WTC11 (cell line): ENCODE measurements at regions not wholly inside any gene's neighbourhood (a gene's known extent, or its start where the extent isn't known, plus 50 kb on each side); places are given as distances from the start of the nearest gene placed in this dataset.

Experiments used
- ATAC-seq: fragments of 200-7000 bp; cut with Tn5 transposase; 2 replicates; pipeline ENCODE4 v1.10.0; 2021; ENCODE audit warnings: mild to moderate bottlenecking, moderate library complexity
- CTCF ChIA-PET: fragments of 300-600 bp; sonication (Branson Sonifier 250); formaldehyde crosslinking; loops from one replicate; lab custom pipeline; 2021; ENCODE audit warnings: antibody characterized with exemption; lab: Charles Lee
- POLR2A ChIA-PET: fragments of 350-600 bp; sonication (Branson Sonifier 250); formaldehyde crosslinking; loops from one replicate; lab custom pipeline; 2021; ENCODE audit warnings: antibody characterized with exemption; lab: Charles Lee
- DNase-seq: peaks from one replicate; pipeline ENCODE4 v3.0.0; 2021; ENCODE audit warnings: low spot score
- H3K27ac Mint-ChIP-seq: 2 replicates; pipeline ENCODE4 v1.8.0; 2021; ENCODE audit warnings: mixed read lengths
- H3K27me3 Mint-ChIP-seq: 2 replicates; pipeline ENCODE4 v1.8.0; 2021; ENCODE audit warnings: low read depth, mild to moderate bottlenecking, moderate library complexity, mixed read lengths
- H3K36me3 Mint-ChIP-seq: 2 replicates; pipeline ENCODE4 v1.8.0; 2021; ENCODE audit warnings: mixed read lengths
- H3K4me1 Mint-ChIP-seq: 2 replicates; pipeline ENCODE4 v1.8.0; 2022; ENCODE audit warnings: mixed read lengths
- H3K4me3 Mint-ChIP-seq: 2 replicates; pipeline ENCODE4 v1.8.0; 2021; ENCODE audit warnings: mild to moderate bottlenecking, moderate library complexity, mixed read lengths
- H3K9me3 Mint-ChIP-seq: 2 replicates; pipeline ENCODE4 v1.8.0; 2021; ENCODE audit warnings: mixed read lengths
- AR ChIP-seq: fragments of 250-450 bp; sonication (Bioruptor Pico); IDR thresholded peaks from 2 replicates; pipeline ENCODE4 v1.9.0; 2021; ENCODE audit warnings: mild to moderate bottlenecking
- CREB1 ChIP-seq: sonication (generic); formaldehyde crosslinking; IDR thresholded peaks from 2 replicates; pipeline ENCODE4 v1.8.0; 2023; ENCODE audit warnings: mild to moderate bottlenecking, missing genetic modification reagents
- ELF4 ChIP-seq: sonication (generic); formaldehyde crosslinking; IDR thresholded peaks from 2 replicates; pipeline ENCODE4 v1.8.1; 2022; ENCODE audit warnings: low read depth, mild to moderate bottlenecking, moderate library complexity, missing genetic modification reagents
- EMX1 ChIP-seq: fragments of 250-450 bp; sonication (Bioruptor Pico); IDR thresholded peaks from 2 replicates; pipeline ENCODE4 v1.8.0; 2021; ENCODE audit warnings: mild to moderate bottlenecking
- FOXJ3 ChIP-seq: sonication (generic); formaldehyde crosslinking; IDR thresholded peaks from 2 replicates; pipeline ENCODE4 v1.9.0; 2021; ENCODE audit warnings: missing genetic modification reagents, mild to moderate bottlenecking, borderline replicate concordance
- FOXK1 ChIP-seq: sonication (generic); formaldehyde crosslinking; IDR thresholded peaks from 2 replicates; pipeline ENCODE4 v1.8.0; 2022; ENCODE audit warnings: mild to moderate bottlenecking, moderate library complexity, missing genetic modification reagents
- FOXP1 ChIP-seq: sonication (generic); formaldehyde crosslinking; IDR thresholded peaks from 2 replicates; pipeline ENCODE4 v1.8.0; 2022; ENCODE audit warnings: missing genetic modification reagents, mild to moderate bottlenecking, moderate library complexity, borderline replicate concordance
- HMGA2 ChIP-seq: fragments of 250-450 bp; sonication (Bioruptor Pico); IDR thresholded peaks from 2 replicates; pipeline ENCODE4 v1.4.0; 2021; ENCODE audit warnings: mild to moderate bottlenecking, moderate library complexity
- JAZF1 ChIP-seq: fragments of 250-450 bp; sonication (Bioruptor Pico); IDR thresholded peaks from 2 replicates; pipeline ENCODE4 v1.9.0; 2021; ENCODE audit warnings: moderate library complexity, mild to moderate bottlenecking, inconsistent platforms
- MYBL2 ChIP-seq: sonication (generic); formaldehyde crosslinking; IDR thresholded peaks from 2 replicates; pipeline ENCODE4 v1.8.1; 2023; ENCODE audit warnings: mild to moderate bottlenecking, moderate library complexity, missing genetic modification reagents
- NFE2L1 ChIP-seq: sonication (generic); formaldehyde crosslinking; IDR thresholded peaks from 2 replicates; pipeline ENCODE4 v1.8.1; 2023; ENCODE audit warnings: missing genetic modification reagents
- NR2C2 ChIP-seq: sonication (generic); formaldehyde crosslinking; IDR thresholded peaks from 2 replicates; pipeline ENCODE4 v1.8.0; 2022; ENCODE audit warnings: mild to moderate bottlenecking, missing genetic modification reagents
- OVOL2 ChIP-seq: fragments of 250-450 bp; sonication (Bioruptor Pico); IDR thresholded peaks from 2 replicates; pipeline ENCODE4 v1.9.0; 2021; ENCODE audit warnings: mild to moderate bottlenecking, borderline replicate concordance
- SOX15 ChIP-seq: fragments of 250-450 bp; sonication (Bioruptor Pico); IDR thresholded peaks from 2 replicates; pipeline ENCODE4 v1.9.0; 2021; ENCODE audit warnings: mild to moderate bottlenecking
- TEAD4 ChIP-seq: sonication (generic); formaldehyde crosslinking; IDR thresholded peaks from 2 replicates; pipeline ENCODE4 v1.8.0; 2022; ENCODE audit warnings: mild to moderate bottlenecking, missing genetic modification reagents
- TP53 ChIP-seq: sonication (generic); formaldehyde crosslinking; IDR thresholded peaks from 2 replicates; pipeline ENCODE4 v1.8.1; 2023; ENCODE audit warnings: mild to moderate bottlenecking, missing genetic modification reagents
- ZNF121 ChIP-seq: sonication (generic); formaldehyde crosslinking; IDR thresholded peaks from 2 replicates; pipeline ENCODE4 v1.8.0; 2023; ENCODE audit warnings: missing genetic modification reagents
- ZNF138 ChIP-seq: sonication (generic); formaldehyde crosslinking; conservative IDR thresholded peaks from 2 replicates; pipeline ENCODE4 v1.8.1; 2022; ENCODE audit warnings: mild to moderate bottlenecking, moderate library complexity, missing genetic modification reagents
- ZNF396 ChIP-seq: fragments of 250-450 bp; sonication (Bioruptor Pico); IDR thresholded peaks from 2 replicates; pipeline ENCODE4 v1.8.0; 2021; ENCODE audit warnings: mild to moderate bottlenecking, moderate library complexity, borderline replicate concordance
- ZNF423 ChIP-seq: fragments of 250-450 bp; sonication (Bioruptor Pico); IDR thresholded peaks from 2 replicates; pipeline ENCODE4 v2.1.2; 2022; ENCODE audit warnings: mild to moderate bottlenecking, moderate library complexity
- ZNF671 ChIP-seq: fragments of 250-450 bp; sonication (Bioruptor Pico); IDR thresholded peaks from 2 replicates; pipeline ENCODE4 v1.8.0; 2021; ENCODE audit warnings: mild to moderate bottlenecking
- TF ChIP-seq, protein P1 (sequence below): sonication (generic); formaldehyde crosslinking; IDR thresholded peaks from 2 replicates; pipeline ENCODE4 v1.8.1; 2023; ENCODE audit warnings: mild to moderate bottlenecking, missing genetic modification reagents, moderate library complexity
- TF ChIP-seq, protein P2 (sequence below): fragments of 250-450 bp; sonication (Bioruptor Pico); IDR thresholded peaks from 2 replicates; pipeline ENCODE4 v1.9.0; 2021; ENCODE audit warnings: mild to moderate bottlenecking
- TF ChIP-seq, protein P3 (sequence below): sonication (generic); formaldehyde crosslinking; IDR thresholded peaks from 2 replicates; pipeline ENCODE4 v1.8.0; 2023; ENCODE audit warnings: missing genetic modification reagents, mild to moderate bottlenecking, borderline replicate concordance
- TF ChIP-seq, protein P4 (sequence below): fragments of 250-450 bp; sonication (Bioruptor Pico); IDR thresholded peaks from 2 replicates; pipeline ENCODE4 v1.9.0; 2021; ENCODE audit warnings: moderate library complexity, mild to moderate bottlenecking, inconsistent platforms, borderline replicate concordance

DNA sequence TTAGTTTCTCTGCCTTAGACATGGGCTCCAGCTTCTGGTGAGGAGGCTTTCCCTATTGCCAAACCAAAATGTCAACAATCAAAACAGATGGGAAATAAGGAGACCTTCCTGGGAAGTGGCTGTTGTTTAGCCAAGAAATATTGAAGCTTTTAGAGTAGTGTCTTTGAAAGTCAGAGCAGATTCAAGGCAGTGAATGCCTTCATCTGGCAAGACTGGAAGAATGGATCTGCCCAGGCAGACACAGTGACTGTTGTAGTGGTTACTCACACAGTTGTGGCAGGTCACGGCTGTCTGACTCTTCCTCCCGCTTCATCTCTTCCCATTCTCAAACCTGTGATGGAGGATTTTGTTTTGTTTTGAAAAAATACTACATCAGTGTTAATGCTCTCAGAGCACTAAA is 154.1 kb upstream of the ADO start (continued):
- no peak for TF ChIP-seq JAZF1 (CRISPR knock-in tag)
- no peak for TF ChIP-seq CREB1 (CRISPR knock-in tag)

DNA sequence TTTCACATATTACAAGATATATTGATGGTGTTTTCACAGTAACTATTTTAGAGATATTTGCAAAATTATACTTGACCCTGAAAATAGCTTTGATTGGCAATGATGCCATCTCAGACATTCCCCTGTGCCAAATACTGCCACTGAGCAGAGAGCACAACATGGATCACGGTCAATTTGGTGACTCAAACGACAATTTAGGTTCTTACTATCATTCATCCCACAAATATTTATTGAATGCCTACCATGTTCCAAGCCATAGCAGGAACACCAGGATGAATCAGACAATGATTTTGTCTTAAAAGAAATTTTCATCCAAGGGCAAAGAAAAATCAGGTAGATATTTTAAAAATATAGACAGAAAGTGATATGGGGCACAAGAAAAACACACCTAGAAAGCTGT is 153.2 kb upstream of the ADO start:
- Mint-ChIP-seq H3K27me3 (no peaks in the 10 kb centered on the region), H3K27ac (no peak overlapping the region), H3K9me3 (peaks cover 12% of the 10 kb centered on the region), H3K36me3 (no peaks in the 10 kb centered on the region), H3K4me1 (peaks cover 7% of the 10 kb centered on the region), H3K4me3 (no peak overlapping the region)
- ATAC-seq (no peak), DNase-seq (no peak)
- ChIA-PET CTCF (no interaction called here), POLR2A (no interaction called here)
- TF ChIP-seq SOX15 (CRISPR knock-in tag) (no peak), FOXP1 (CRISPR knock-in tag) (no peak), TP53 (CRISPR knock-in tag) (no peak), EMX1 (CRISPR knock-in tag) (no peak), HMGA2 (CRISPR knock-in tag) (no peak), CREB1 (CRISPR knock-in tag) (no peak)

DNA sequence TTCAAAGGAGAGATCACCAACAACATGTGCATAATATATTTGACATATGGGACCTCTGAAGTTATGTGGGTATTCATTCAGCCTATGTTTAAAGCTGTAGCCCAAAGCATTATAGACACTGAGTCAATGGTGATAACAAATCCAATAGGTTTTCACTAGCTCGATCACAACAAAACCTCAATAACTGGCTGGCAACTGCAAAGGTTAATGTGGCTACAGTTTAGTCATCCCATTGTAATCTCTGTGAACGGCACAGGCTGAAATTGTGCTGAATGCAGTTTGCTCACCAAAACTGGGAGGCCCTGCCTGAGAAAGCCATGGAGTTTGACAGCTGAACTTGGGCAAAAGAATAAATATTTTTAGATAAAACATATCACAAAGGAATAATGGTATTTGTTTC is 152.4 kb upstream of the ADO start:
- no peak overlapping the region for H3K4me3 Mint-ChIP-seq
- CTCF ChIA-PET, result no interaction called here
- ATAC-seq, result no peak
- no peaks in the 10 kb centered on the region for H3K27me3 Mint-ChIP-seq
- peaks cover 7% of the 10 kb centered on the region for H3K4me1 Mint-ChIP-seq
- H3K27ac Mint-ChIP-seq, result no peak overlapping the region
- no peaks in the 10 kb centered on the region for H3K36me3 Mint-ChIP-seq
- no peak for DNase-seq
- POLR2A ChIA-PET, result no interaction called here
- H3K9me3 Mint-ChIP-seq, result peaks cover 12% of the 10 kb centered on the region
- TF ChIP-seq, protein P1, sequence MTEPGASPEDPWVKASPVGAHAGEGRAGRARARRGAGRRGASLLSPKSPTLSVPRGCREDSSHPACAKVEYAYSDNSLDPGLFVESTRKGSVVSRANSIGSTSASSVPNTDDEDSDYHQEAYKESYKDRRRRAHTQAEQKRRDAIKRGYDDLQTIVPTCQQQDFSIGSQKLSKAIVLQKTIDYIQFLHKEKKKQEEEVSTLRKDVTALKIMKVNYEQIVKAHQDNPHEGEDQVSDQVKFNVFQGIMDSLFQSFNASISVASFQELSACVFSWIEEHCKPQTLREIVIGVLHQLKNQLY (CRISPR knock-in tag), result no peak
- no peak for TF ChIP-seq OVOL2 (CRISPR knock-in tag)
- no peak for TF ChIP-seq MYBL2 (CRISPR knock-in tag)
- TF ChIP-seq ZNF423 (CRISPR knock-in tag), result no peak
- TF ChIP-seq TEAD4 (CRISPR knock-in tag), result no peak
- TF ChIP-seq NFE2L1, result no peak
- TF ChIP-seq FOXK1 (CRISPR knock-in tag), result no peak
- TF ChIP-seq, protein P2, sequence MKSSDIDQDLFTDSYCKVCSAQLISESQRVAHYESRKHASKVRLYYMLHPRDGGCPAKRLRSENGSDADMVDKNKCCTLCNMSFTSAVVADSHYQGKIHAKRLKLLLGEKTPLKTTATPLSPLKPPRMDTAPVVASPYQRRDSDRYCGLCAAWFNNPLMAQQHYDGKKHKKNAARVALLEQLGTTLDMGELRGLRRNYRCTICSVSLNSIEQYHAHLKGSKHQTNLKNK (CRISPR knock-in tag), result no peak
- no peak for TF ChIP-seq NR2C2 (CRISPR knock-in tag)
- no peak for TF ChIP-seq ZNF396 (CRISPR knock-in tag)
- TF ChIP-seq ZNF671, result no peak
- TF ChIP-seq ELF4, result no peak
- TF ChIP-seq, protein P3, sequence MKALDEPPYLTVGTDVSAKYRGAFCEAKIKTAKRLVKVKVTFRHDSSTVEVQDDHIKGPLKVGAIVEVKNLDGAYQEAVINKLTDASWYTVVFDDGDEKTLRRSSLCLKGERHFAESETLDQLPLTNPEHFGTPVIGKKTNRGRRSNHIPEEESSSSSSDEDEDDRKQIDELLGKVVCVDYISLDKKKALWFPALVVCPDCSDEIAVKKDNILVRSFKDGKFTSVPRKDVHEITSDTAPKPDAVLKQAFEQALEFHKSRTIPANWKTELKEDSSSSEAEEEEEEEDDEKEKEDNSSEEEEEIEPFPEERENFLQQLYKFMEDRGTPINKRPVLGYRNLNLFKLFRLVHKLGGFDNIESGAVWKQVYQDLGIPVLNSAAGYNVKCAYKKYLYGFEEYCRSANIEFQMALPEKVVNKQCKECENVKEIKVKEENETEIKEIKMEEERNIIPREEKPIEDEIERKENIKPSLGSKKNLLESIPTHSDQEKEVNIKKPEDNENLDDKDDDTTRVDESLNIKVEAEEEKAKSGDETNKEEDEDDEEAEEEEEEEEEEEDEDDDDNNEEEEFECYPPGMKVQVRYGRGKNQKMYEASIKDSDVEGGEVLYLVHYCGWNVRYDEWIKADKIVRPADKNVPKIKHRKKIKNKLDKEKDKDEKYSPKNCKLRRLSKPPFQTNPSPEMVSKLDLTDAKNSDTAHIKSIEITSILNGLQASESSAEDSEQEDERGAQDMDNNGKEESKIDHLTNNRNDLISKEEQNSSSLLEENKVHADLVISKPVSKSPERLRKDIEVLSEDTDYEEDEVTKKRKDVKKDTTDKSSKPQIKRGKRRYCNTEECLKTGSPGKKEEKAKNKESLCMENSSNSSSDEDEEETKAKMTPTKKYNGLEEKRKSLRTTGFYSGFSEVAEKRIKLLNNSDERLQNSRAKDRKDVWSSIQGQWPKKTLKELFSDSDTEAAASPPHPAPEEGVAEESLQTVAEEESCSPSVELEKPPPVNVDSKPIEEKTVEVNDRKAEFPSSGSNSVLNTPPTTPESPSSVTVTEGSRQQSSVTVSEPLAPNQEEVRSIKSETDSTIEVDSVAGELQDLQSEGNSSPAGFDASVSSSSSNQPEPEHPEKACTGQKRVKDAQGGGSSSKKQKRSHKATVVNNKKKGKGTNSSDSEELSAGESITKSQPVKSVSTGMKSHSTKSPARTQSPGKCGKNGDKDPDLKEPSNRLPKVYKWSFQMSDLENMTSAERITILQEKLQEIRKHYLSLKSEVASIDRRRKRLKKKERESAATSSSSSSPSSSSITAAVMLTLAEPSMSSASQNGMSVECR (CRISPR knock-in tag), result no peak
- TF ChIP-seq ZNF121 (CRISPR knock-in tag), result no peak
- TF ChIP-seq, protein P4, sequence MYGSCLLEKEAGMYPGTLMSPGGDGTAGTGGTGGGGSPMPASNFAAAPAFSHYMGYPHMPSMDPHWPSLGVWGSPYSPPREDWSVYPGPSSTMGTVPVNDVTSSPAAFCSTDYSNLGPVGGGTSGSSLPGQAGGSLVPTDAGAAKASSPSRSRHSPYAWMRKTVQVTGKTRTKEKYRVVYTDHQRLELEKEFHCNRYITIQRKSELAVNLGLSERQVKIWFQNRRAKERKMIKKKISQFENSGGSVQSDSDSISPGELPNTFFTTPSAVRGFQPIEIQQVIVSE (CRISPR knock-in tag), result no peak
- TF ChIP-seq FOXJ3, result no peak
- TF ChIP-seq ZNF138, result no peak
- no peak for TF ChIP-seq AR (CRISPR knock-in tag)
